K562 (cell line): ENCODE measurements at regions not wholly inside any gene's neighbourhood (a gene's known extent, or its start where the extent isn't known, plus 50 kb on each side); places are given as distances from the start of the nearest gene placed in this dataset.

Experiments used
- FOSL1 ChIP-seq: fragments of 200-800 bp; sonication (Bioruptor generic); conservative IDR thresholded peaks from 2 replicates; pipeline ENCODE4 v1.6.1; 2016; ENCODE audit warnings: missing genetic modification characterization, missing compliant biosample characterization
- FOXA3 ChIP-seq, 2 experiments: fragments of 450-650 bp in 1 of 2; sonication (generic) in 1 of 2; formaldehyde crosslinking; IDR thresholded peaks in 1 of 2; conservative IDR thresholded peaks in 1 of 2; 2 replicates each; pipeline versions ENCODE4 v1.4.0 to v1.8.0; 2020 to 2022; ENCODE audit warnings: mild to moderate bottlenecking in 2 of 2, missing genetic modification reagents in 1 of 2
- ILF3 ChIP-seq: fragments of 450-650 bp; IDR thresholded peaks from 2 replicates; pipeline ENCODE4 v1.6.1; 2018; ENCODE audit warnings: antibody characterized with exemption, mild to moderate bottlenecking, moderate library complexity, borderline replicate concordance
- KAT2B ChIP-seq: IDR thresholded peaks from one replicate; pipeline ENCODE4 v1.6.1; 2012; ENCODE audit warnings: low read depth, mild to moderate bottlenecking, control low read depth, inconsistent platforms, low read length, moderate library complexity
- PKNOX1 ChIP-seq: fragments of 450-650 bp; IDR thresholded peaks from 2 replicates; pipeline ENCODE4 v1.6.1; 2016
- SMARCE1 ChIP-seq: fragments of 450-650 bp; IDR thresholded peaks from 2 replicates; pipeline ENCODE4 v1.7.1; 2016; ENCODE audit warnings: mild to moderate bottlenecking
- TEAD2 ChIP-seq: fragments of 450-650 bp; IDR thresholded peaks from 2 replicates; pipeline ENCODE4 v1.6.1; 2016; ENCODE audit warnings: missing genetic modification characterization, control low read depth, missing compliant biosample characterization
- TRIM25 ChIP-seq: fragments of 450-650 bp; IDR thresholded peaks from 2 replicates; pipeline ENCODE4 v1.7.0; 2016; ENCODE audit warnings: borderline replicate concordance
- UBTF ChIP-seq, 2 experiments: IDR thresholded peaks; 2 replicates each; pipeline ENCODE4 v1.6.1; 2012; ENCODE audit warnings: improper control_type of control experiment in 2 of 2, low read depth in 2 of 2, low read length in 2 of 2, borderline replicate concordance in 1 of 2
- ZEB2 ChIP-seq: fragments of 450-650 bp; IDR thresholded peaks from 2 replicates; pipeline ENCODE4 v1.6.1; 2016
- ZNF740 ChIP-seq, 3 experiments: fragments of 200-800 bp in 1 of 3; sonication (Bioruptor generic) in 1 of 3; sonication (generic) in 1 of 3; formaldehyde crosslinking in 1 of 3; IDR thresholded peaks; 2 replicates each; pipeline versions ENCODE4 v1.6.1 to v1.8.0; 2016 to 2022; ENCODE audit warnings: mild to moderate bottlenecking in 2 of 3, missing compliant biosample characterization in 2 of 3, missing genetic modification characterization in 2 of 3, missing genetic modification reagents in 1 of 3

- no peak for TF ChIP-seq UBTF (IDR thresholded peaks at IDR 0.05; ENCODE audit: borderline replicate concordance in 1 of 2, low read depth in 2 of 2, low read length in 2 of 2)
- TF ChIP-seq ILF3 = no peak
- 0 out of 2 replicates have a peak, but pooled peaks have one; percentile 27 for TF ChIP-seq TEAD2 (tag)
- TF ChIP-seq FOXA3 (CRISPR knock-in tag; conservative IDR thresholded peaks at IDR 0.05 in 1 of 2, IDR thresholded peaks at IDR 0.05 in 1 of 2) = peak in 1 of 2 experiments; percentile 31; a peak in 1 of 4 replicates
- TF ChIP-seq KAT2B = no peak
- peak; percentile 91 for TF ChIP-seq ZEB2
- TF ChIP-seq FOSL1 (tag) = peak; percentile 52
- peak; percentile 68; the same call in 1 of the 2 replicates for TF ChIP-seq SMARCE1
- TF ChIP-seq TRIM25 = no peak
- TF ChIP-seq PKNOX1 = peak; percentile 56
- TF ChIP-seq ZNF740 (CRISPR knock-in tag; IDR thresholded peaks at IDR 0.05) = no peak
- TF ChIP-seq ZNF740 (tag; IDR thresholded peaks at IDR 0.05) = no peak
Measured at GRCh38 chr1:244341455-244342450, 110.0 kb downstream of the ADSS2 start (continued).
